H9 (cell line): ENCODE measurements at regions not wholly inside any gene's neighbourhood (a gene's known extent, or its start where the extent isn't known, plus 50 kb on each side); places are given as distances from the start of the nearest gene placed in this dataset.

Experiments
- DNase-seq: peaks from one replicate; pipeline ENCODE4 v3.0.0-alpha.2; 2017
- H2AFZ ChIP-seq: one replicate; pipeline ENCODE4 v1.6.1; 2013; ENCODE audit warnings: mild to moderate bottlenecking, low read length, control low read depth, moderate library complexity
- H2AK5ac ChIP-seq: 2 replicates; pipeline ENCODE4 v1.6.1; 2013; ENCODE audit warnings: low read length, control low read depth, mixed read lengths; ENCODE audit not compliant: insufficient read length
- H2BK120ac ChIP-seq: one replicate; pipeline ENCODE4 v1.6.1; 2013; ENCODE audit warnings: low read depth, mild to moderate bottlenecking, low read length, control low read depth, inconsistent platforms; ENCODE audit not compliant: poor library complexity, severe bottlenecking
- H2BK12ac ChIP-seq: 2 replicates; pipeline ENCODE4 v1.6.1; 2013; ENCODE audit warnings: low read length, control low read depth, mixed read lengths, low read depth; ENCODE audit not compliant: insufficient read length
- H2BK15ac ChIP-seq: 2 replicates; pipeline ENCODE4 v1.6.1; 2013; ENCODE audit warnings: low read depth, low read length, control low read depth
- H2BK20ac ChIP-seq: one replicate; pipeline ENCODE4 v1.6.1; 2013; ENCODE audit warnings: low read depth, mild to moderate bottlenecking, low read length, control low read depth, inconsistent platforms; ENCODE audit not compliant: poor library complexity, severe bottlenecking
- H2BK5ac ChIP-seq: 2 replicates; pipeline ENCODE4 v1.6.1; 2013; ENCODE audit warnings: low read length, control low read depth, mixed read lengths; ENCODE audit not compliant: insufficient read length
- H3K14ac ChIP-seq: 2 replicates; pipeline ENCODE4 v1.6.1; 2013; ENCODE audit warnings: low read length, control low read depth; ENCODE audit not compliant: insufficient read depth
- H3K18ac ChIP-seq: 2 replicates; pipeline ENCODE4 v1.6.1; 2013; ENCODE audit warnings: low read depth, mild to moderate bottlenecking, mixed read lengths, low read length, control low read depth; ENCODE audit not compliant: insufficient read length
- H3K23ac ChIP-seq: 2 replicates; pipeline ENCODE4 v1.6.1; 2013; ENCODE audit warnings: low read length, control low read depth, mixed read lengths, low read depth; ENCODE audit not compliant: insufficient read length
- H3K23me2 ChIP-seq: 2 replicates; pipeline ENCODE4 v1.6.1; 2013; ENCODE audit warnings: low read depth, mild to moderate bottlenecking, mixed read lengths, low read length, control low read depth; ENCODE audit not compliant: insufficient read length, poor library complexity, severe bottlenecking
- H3K27ac ChIP-seq: 2 replicates; pipeline ENCODE4 v1.5.1; 2013; ENCODE audit warnings: low read length, control low read depth, mixed read lengths, low read depth; ENCODE audit not compliant: insufficient read length
- H3K27me3 ChIP-seq: 2 replicates; pipeline ENCODE4 v1.6.1; 2013; ENCODE audit warnings: low read length, control low read depth, inconsistent platforms; ENCODE audit not compliant: insufficient read depth
- H3K4ac ChIP-seq: 2 replicates; pipeline ENCODE4 v1.6.1; 2013; ENCODE audit warnings: low read depth, mild to moderate bottlenecking, control low read depth, inconsistent platforms, low read length, moderate library complexity
- H3K4me1 ChIP-seq: 2 replicates; pipeline ENCODE4 v1.6.1; 2013; ENCODE audit warnings: low read length, control low read depth, inconsistent platforms; ENCODE audit not compliant: insufficient read depth
- H3K4me2 ChIP-seq: 2 replicates; pipeline ENCODE4 v1.6.1; 2013; ENCODE audit warnings: low read length, control low read depth, mixed read lengths; ENCODE audit not compliant: insufficient read length, insufficient read depth
- H3K56ac ChIP-seq: 2 replicates; pipeline ENCODE4 v1.6.1; 2013; ENCODE audit warnings: low read depth, mild to moderate bottlenecking, mixed read lengths, low read length, control low read depth; ENCODE audit not compliant: insufficient read length
- H3K79me1 ChIP-seq: 2 replicates; pipeline ENCODE4 v1.6.1; 2013; ENCODE audit warnings: low read depth, mild to moderate bottlenecking, moderate library complexity, low read length, control low read depth, inconsistent platforms; ENCODE audit not compliant: insufficient read depth, poor library complexity, severe bottlenecking
- H3K79me2 ChIP-seq: 2 replicates; pipeline ENCODE4 v1.6.1; 2013; ENCODE audit warnings: low read length, control low read depth, inconsistent platforms; ENCODE audit not compliant: insufficient read depth
- H3K9ac ChIP-seq: 2 replicates; pipeline ENCODE4 v1.6.1; 2013; ENCODE audit warnings: low read length, control low read depth, mixed read lengths; ENCODE audit not compliant: insufficient read length; ENCODE audit errors: extremely low read depth
- H3K9me3 ChIP-seq: one replicate; pipeline ENCODE4 v1.6.1; 2013; ENCODE audit warnings: low read depth, low read length, inconsistent platforms; ENCODE audit not compliant: control insufficient read depth
- H3T11ph ChIP-seq: one replicate; pipeline ENCODE4 v1.6.1; 2013; ENCODE audit warnings: mild to moderate bottlenecking, low read length, control low read depth, inconsistent platforms
- H4K20me1 ChIP-seq: one replicate; pipeline ENCODE4 v1.6.1; 2013; ENCODE audit not compliant: control insufficient read depth, insufficient read length, insufficient read depth
- H4K5ac ChIP-seq: 2 replicates; pipeline ENCODE4 v1.6.1; 2013; ENCODE audit warnings: low read depth, mild to moderate bottlenecking, mixed read lengths, low read length, control low read depth; ENCODE audit not compliant: insufficient read length
- H4K8ac ChIP-seq: replicated peaks from 2 replicates; pipeline ENCODE4 v1.6.1; 2013; ENCODE audit warnings: low read length, control low read depth, mixed read lengths, low read depth; ENCODE audit not compliant: insufficient read length
- H4K91ac ChIP-seq: 2 replicates; pipeline ENCODE4 v1.6.1; 2013; ENCODE audit warnings: low read depth, mild to moderate bottlenecking, moderate library complexity, mixed read lengths, low read length, control low read depth; ENCODE audit not compliant: insufficient read length
- H3K27ac Mint-ChIP-seq, 3 experiments: 2 replicates in 2 of 3; 3 replicates in 1 of 3; pipeline ENCODE4 v1.8.0; 2020 to 2021; ENCODE audit warnings: mixed read lengths in 3 of 3, mild to moderate bottlenecking in 1 of 3, moderate library complexity in 1 of 3
- H3K27me3 Mint-ChIP-seq: 2 replicates; pipeline ENCODE4 v1.8.0; 2021; ENCODE audit warnings: low read depth, mild to moderate bottlenecking, moderate library complexity, mixed read lengths
- H3K36me3 Mint-ChIP-seq, 3 experiments: 2 replicates in 2 of 3; 3 replicates in 1 of 3; pipeline ENCODE4 v1.8.0; 2020 to 2021; ENCODE audit warnings: low read depth in 3 of 3, mixed read lengths in 3 of 3; ENCODE audit not compliant: insufficient read depth in 1 of 3
- H3K4me1 Mint-ChIP-seq, 2 experiments: 2 replicates each; pipeline ENCODE4 v1.8.0; 2020; ENCODE audit warnings: mixed read lengths in 2 of 2
- H3K4me3 Mint-ChIP-seq, 2 experiments: 2 replicates in 1 of 2; 3 replicates in 1 of 2; pipeline ENCODE4 v1.8.0; 2020 to 2021; ENCODE audit warnings: mild to moderate bottlenecking in 2 of 2, mixed read lengths in 2 of 2, moderate library complexity in 1 of 2
- H3K9me3 Mint-ChIP-seq, 2 experiments: 2 replicates in 1 of 2; 3 replicates in 1 of 2; pipeline ENCODE4 v1.8.0; 2020; ENCODE audit warnings: mild to moderate bottlenecking in 2 of 2, mixed read lengths in 2 of 2, moderate library complexity in 1 of 2
- WGBS: extraction: QIAGEN DNeasy Blood & Tissue Kit; methylation state at CpG from one replicate; pipeline ENCODE4 v1.1.7; 2013; ENCODE audit warnings: missing lambda C conversion rate, low lambda C conversion rate, mixed read lengths; ENCODE audit not compliant: insufficient read length; ENCODE audit errors: extremely low coverage; 5-methylcytosine and 5-hydroxymethylcytosine counted together
- TF ChIP-seq, protein P1 (sequence below): fragments of 200-600 bp; sonication (generic); conservative IDR thresholded peaks from 3 replicates; pipeline ENCODE4 v1.8.0; 2021; ENCODE audit warnings: antibody characterized with exemption, mild to moderate bottlenecking

GRCh38 chr2:236766850-236767249 is 197.2 kb downstream of the ACKR3 start:
- Mint-ChIP-seq H3K36me3 (peaks cover 0 to 11% (median 0%) of the 10 kb centered on the region in 3 experiments; a peak in 3 of 7 replicates), H3K27ac (no peak overlapping the region), H3K27me3 (peaks cover 4% of the 10 kb centered on the region; the same call in 1 of the 2 replicates), H3K4me1 (peaks cover 8 to 13% of the 10 kb centered on the region in 2 experiments), H3K9me3 (peaks cover 9 to 17% of the 10 kb centered on the region in 2 experiments), H3K4me3 (no peak overlapping the region)
- no peak for DNase-seq
- no peak overlapping the region for H3K9ac ChIP-seq
- no peak overlapping the region for H3T11ph ChIP-seq
- H3K23ac ChIP-seq, result no peak overlapping the region
- no peak overlapping the region for H2BK12ac ChIP-seq
- H3K4me2 ChIP-seq, result no peak overlapping the region
- H3K23me2 ChIP-seq, result no peaks in the 10 kb centered on the region
- no peak overlapping the region for H3K56ac ChIP-seq
- H4K20me1 ChIP-seq, result no peaks in the 10 kb centered on the region
- H3K4me1 ChIP-seq, result no peaks in the 10 kb centered on the region
- no peak overlapping the region for H3K14ac ChIP-seq
- H3K79me1 ChIP-seq, result no peaks in the 10 kb centered on the region
- H2AFZ ChIP-seq, result no peak overlapping the region
- H3K4ac ChIP-seq, result no peak overlapping the region
- H3K27me3 ChIP-seq, result no peaks in the 10 kb centered on the region
- no peaks in the 10 kb centered on the region for H3K9me3 ChIP-seq
- no peak overlapping the region for H4K8ac ChIP-seq
- no peak overlapping the region for H2BK15ac ChIP-seq
- H3K27ac ChIP-seq, result no peak overlapping the region
- no peak overlapping the region for H2BK5ac ChIP-seq
- H2BK20ac ChIP-seq, result no peak overlapping the region
- TF ChIP-seq, protein P1, sequence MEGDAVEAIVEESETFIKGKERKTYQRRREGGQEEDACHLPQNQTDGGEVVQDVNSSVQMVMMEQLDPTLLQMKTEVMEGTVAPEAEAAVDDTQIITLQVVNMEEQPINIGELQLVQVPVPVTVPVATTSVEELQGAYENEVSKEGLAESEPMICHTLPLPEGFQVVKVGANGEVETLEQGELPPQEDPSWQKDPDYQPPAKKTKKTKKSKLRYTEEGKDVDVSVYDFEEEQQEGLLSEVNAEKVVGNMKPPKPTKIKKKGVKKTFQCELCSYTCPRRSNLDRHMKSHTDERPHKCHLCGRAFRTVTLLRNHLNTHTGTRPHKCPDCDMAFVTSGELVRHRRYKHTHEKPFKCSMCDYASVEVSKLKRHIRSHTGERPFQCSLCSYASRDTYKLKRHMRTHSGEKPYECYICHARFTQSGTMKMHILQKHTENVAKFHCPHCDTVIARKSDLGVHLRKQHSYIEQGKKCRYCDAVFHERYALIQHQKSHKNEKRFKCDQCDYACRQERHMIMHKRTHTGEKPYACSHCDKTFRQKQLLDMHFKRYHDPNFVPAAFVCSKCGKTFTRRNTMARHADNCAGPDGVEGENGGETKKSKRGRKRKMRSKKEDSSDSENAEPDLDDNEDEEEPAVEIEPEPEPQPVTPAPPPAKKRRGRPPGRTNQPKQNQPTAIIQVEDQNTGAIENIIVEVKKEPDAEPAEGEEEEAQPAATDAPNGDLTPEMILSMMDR, result no peak
- H4K91ac ChIP-seq, result no peak overlapping the region
- H2AK5ac ChIP-seq, result no peak overlapping the region
- H3K18ac ChIP-seq, result no peak overlapping the region
- no CpG with 5 or more reads among the region's 2 CpGs for WGBS
- no peak overlapping the region for H4K5ac ChIP-seq
- no peaks in the 10 kb centered on the region for H3K79me2 ChIP-seq
- H2BK120ac ChIP-seq, result no peak overlapping the region
